Suprapubic skin (tissue), 4 donors: ENCODE measurements at regions not wholly inside any gene's neighbourhood (a gene's known extent, or its start where the extent isn't known, plus 50 kb on each side); places are given as distances from the start of the nearest gene placed in this dataset.

Experiments used
- DNase-seq, 2 donors: peaks; one replicate each; pipeline ENCODE4 v3.0.0-alpha.2; 2019; ENCODE audit warnings: low spot score in 2 of 2
- H3K27ac ChIP-seq: fragments of 200-600 bp; sonication (generic); one replicate; pipeline ENCODE4 v1.5.1; 2019
- H3K27me3 ChIP-seq: fragments of 200-600 bp; sonication (generic); one replicate; pipeline ENCODE4 v1.5.1; 2019
- H3K36me3 ChIP-seq: fragments of 200-600 bp; sonication (generic); one replicate; pipeline ENCODE4 v1.5.1; 2019
- H3K4me1 ChIP-seq: fragments of 200-600 bp; sonication (generic); one replicate; pipeline ENCODE4 v1.5.1; 2019
- H3K4me3 ChIP-seq: fragments of 200-600 bp; sonication (generic); one replicate; pipeline ENCODE4 v1.5.1; 2019; ENCODE audit warnings: mild to moderate bottlenecking
- H3K9me3 ChIP-seq: fragments of 200-600 bp; sonication (generic); one replicate; pipeline ENCODE4 v1.5.1; 2019
- EP300 ChIP-seq: sonication (generic); formaldehyde crosslinking; IDR thresholded peaks from one replicate; pipeline ENCODE4 v1.6.1; 2017; ENCODE audit warnings: antibody characterized with exemption
- POLR2A ChIP-seq, 2 donors: fragments of 450-650 bp; IDR thresholded peaks; one replicate each; pipeline ENCODE4 v1.6.1; 2017; ENCODE audit warnings: antibody characterized with exemption in 2 of 2, mild to moderate bottlenecking in 2 of 2, moderate library complexity in 2 of 2
- POLR2AphosphoS5 ChIP-seq, 3 donors: sonication (generic); formaldehyde crosslinking; IDR thresholded peaks; one replicate each; pipeline ENCODE4 v1.6.1; 2017; ENCODE audit warnings: antibody characterized with exemption in 3 of 3
- WGBS: methylation state at CpG from one replicate; pipeline ENCODE4 v1.1.5; 2018; 5-methylcytosine and 5-hydroxymethylcytosine counted together
- TF ChIP-seq, protein P1 (sequence below), 2 donors: fragments of 200-600 bp in 1 of 2; fragments of 450-650 bp in 1 of 2; sonication (generic) in 1 of 2; IDR thresholded peaks; one replicate each; pipeline ENCODE4 v1.5.1; 2016 to 2019; ENCODE audit warnings: antibody characterized with exemption in 2 of 2, mild to moderate bottlenecking in 1 of 2, moderate library complexity in 1 of 2

DNA sequence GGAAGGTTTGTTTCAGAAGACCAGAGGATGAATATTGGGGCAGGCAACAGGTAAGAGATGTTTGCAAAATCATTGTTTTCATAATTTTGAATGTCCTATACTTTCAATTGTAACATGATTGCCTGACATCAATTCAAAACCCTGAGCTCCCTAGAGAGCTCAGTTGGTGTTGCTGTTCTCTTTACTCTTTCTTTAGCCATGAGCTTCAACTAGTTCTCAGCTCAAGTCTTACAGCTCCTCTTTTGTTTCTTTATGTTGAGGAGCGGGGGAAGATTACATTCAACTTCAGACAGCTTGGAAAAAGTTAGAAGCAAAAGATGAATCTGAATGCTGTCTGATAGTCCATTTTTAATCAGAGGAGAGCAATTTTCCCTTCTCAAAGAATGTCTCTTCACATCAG, 144.8 kb upstream of the TACR1 start:
- Histone ChIP-seq H3K4me1 (no peaks in the 10 kb centered on the region), H3K4me3 (no peak overlapping the region), H3K27me3 (no peaks in the 10 kb centered on the region), H3K27ac (no peak overlapping the region), H3K36me3 (no peaks in the 10 kb centered on the region), H3K9me3 (no peaks in the 10 kb centered on the region)
- 82% methylated on average over 1 of the region's 1 CpG for WGBS
- DNase-seq, result no peak
- TF ChIP-seq POLR2AphosphoS5 (IDR thresholded peaks at IDR 0.05) (no peak), EP300 (no peak), POLR2A (IDR thresholded peaks at IDR 0.05) (no peak)
- TF ChIP-seq, protein P1, sequence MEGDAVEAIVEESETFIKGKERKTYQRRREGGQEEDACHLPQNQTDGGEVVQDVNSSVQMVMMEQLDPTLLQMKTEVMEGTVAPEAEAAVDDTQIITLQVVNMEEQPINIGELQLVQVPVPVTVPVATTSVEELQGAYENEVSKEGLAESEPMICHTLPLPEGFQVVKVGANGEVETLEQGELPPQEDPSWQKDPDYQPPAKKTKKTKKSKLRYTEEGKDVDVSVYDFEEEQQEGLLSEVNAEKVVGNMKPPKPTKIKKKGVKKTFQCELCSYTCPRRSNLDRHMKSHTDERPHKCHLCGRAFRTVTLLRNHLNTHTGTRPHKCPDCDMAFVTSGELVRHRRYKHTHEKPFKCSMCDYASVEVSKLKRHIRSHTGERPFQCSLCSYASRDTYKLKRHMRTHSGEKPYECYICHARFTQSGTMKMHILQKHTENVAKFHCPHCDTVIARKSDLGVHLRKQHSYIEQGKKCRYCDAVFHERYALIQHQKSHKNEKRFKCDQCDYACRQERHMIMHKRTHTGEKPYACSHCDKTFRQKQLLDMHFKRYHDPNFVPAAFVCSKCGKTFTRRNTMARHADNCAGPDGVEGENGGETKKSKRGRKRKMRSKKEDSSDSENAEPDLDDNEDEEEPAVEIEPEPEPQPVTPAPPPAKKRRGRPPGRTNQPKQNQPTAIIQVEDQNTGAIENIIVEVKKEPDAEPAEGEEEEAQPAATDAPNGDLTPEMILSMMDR (IDR thresholded peaks at IDR 0.05), result no peak

DNA sequence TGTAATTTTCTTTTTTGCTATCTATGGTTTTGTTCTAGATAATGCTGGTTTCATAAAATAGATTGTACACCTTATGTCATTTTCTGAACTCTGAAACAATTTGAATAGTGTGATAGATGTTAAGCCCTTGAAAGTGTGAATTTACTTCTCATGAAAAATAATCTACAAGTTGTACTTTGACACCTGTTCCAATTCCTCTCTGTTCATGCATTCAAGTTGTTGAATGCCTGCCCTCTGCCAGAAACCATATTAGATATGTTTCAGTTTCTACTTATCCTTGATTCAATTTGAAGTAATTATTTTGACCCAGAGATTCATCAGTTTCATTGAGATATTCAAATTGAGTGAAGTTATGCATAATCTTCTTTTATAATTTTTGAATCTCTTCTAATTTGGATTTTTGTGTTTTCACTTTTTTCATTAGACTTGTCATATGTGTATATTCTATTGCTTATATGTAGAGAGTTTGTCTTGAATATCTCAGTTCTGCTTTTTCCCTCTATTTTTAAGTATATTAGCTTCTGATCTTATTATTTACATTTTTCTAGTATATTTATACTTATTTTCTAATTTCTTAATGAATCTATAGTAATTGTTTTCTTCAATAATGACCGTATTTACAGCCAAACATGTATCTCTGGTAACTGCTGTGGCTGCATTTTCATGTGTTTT, 143.3 kb upstream of the TACR1 start:
- H3K27ac ChIP-seq, result no peak overlapping the region
- TF ChIP-seq POLR2A (IDR thresholded peaks at IDR 0.05) (no peak), POLR2AphosphoS5 (IDR thresholded peaks at IDR 0.05) (no peak), EP300 (no peak)
- TF ChIP-seq, protein P1 (IDR thresholded peaks at IDR 0.05), result no peak
- H3K27me3 ChIP-seq, result no peaks in the 10 kb centered on the region
- WGBS, result 89% methylated on average over 1 of the region's 1 CpG
- no peaks in the 10 kb centered on the region for H3K9me3 ChIP-seq
- no peak overlapping the region for H3K4me3 ChIP-seq
- H3K4me1 ChIP-seq, result no peaks in the 10 kb centered on the region
- no peak for DNase-seq
- H3K36me3 ChIP-seq, result no peaks in the 10 kb centered on the region

DNA sequence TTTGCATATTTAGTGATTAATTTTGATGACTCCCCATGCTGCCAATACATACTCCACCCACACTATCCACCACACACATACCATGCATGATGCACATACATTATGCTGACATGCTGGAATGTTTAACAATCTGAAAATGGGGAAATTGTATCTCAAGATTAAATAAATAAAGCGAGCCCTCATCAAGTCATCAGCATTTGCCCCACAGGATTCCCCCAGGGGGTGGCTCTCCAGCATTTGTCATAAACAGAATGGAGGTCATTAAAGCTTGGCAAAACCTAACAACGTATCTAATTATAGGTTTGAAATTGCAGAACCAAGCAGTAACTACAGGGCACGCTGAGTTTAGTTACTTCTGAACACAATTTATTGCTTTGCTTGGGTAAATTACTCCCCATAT, 141.2 kb upstream of the TACR1 start:
- whole genome bisulfite sequencing, result 41% methylated on average over 3 of the region's 3 CpGs
- no peak overlapping the region for H3K4me3 ChIP-seq
- no peak for DNase-seq
- no peaks in the 10 kb centered on the region for H3K27me3 ChIP-seq
- TF ChIP-seq, protein P1 (IDR thresholded peaks at IDR 0.05), result no peak
- no peak for TF ChIP-seq POLR2A (IDR thresholded peaks at IDR 0.05)
- H3K4me1 ChIP-seq, result no peaks in the 10 kb centered on the region
- H3K9me3 ChIP-seq, result no peaks in the 10 kb centered on the region
- no peak overlapping the region for H3K27ac ChIP-seq
- no peaks in the 10 kb centered on the region for H3K36me3 ChIP-seq

DNA sequence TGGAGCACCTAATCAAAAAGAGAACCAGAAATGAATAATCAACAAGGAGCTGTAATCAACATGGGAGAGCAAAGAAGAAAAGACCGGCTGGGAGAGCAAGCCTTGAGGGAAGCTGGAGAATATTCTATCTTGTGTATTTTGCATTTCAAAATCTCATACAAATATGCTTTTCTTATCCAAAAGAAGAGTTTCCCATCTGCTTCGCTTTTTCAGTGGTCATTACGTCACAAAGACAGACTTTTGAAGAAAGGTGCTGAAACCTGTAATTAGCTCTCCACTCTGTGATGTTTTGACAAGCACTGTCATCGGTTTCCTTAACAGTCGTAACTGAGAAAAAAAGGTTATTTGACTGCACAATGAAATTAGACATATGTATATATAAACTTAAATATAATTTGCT, 139.1 kb upstream of the TACR1 start:
- H3K4me1 ChIP-seq, result no peaks in the 10 kb centered on the region
- no peak for DNase-seq
- no peaks in the 10 kb centered on the region for H3K27me3 ChIP-seq
- no peak overlapping the region for H3K27ac ChIP-seq
- H3K9me3 ChIP-seq, result no peaks in the 10 kb centered on the region
- H3K4me3 ChIP-seq, result no peak overlapping the region
- WGBS, result 85% methylated on average over 5 of the region's 5 CpGs
- TF ChIP-seq POLR2A (IDR thresholded peaks at IDR 0.05) (no peak), EP300 (no peak), POLR2AphosphoS5 (IDR thresholded peaks at IDR 0.05) (no peak)
- TF ChIP-seq, protein P1 (IDR thresholded peaks at IDR 0.05), result no peak
- H3K36me3 ChIP-seq, result no peaks in the 10 kb centered on the region

DNA sequence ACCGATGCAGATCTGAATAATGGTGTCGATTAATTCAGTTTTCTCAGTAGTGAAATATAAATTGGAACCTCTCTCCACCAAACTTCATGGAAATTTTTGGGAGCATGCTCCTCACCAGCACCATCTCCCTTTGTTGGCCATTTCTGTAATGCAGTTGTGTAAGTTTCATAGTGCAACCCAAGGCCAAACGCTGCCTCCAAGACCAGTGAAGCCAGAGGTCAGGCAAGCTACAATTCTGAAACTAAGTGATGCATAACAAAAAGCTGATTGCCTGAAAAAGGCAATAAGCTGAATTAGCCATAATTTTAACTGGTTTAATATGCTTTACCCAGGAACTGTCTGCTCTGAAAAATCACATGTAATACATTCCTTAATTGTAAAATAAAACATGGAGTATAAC, 138.3 kb upstream of the TACR1 start:
- DNase-seq, result no peak
- no peaks in the 10 kb centered on the region for H3K4me1 ChIP-seq
- TF ChIP-seq EP300, result no peak
- TF ChIP-seq POLR2A (IDR thresholded peaks at IDR 0.05), result no peak
- TF ChIP-seq, protein P1 (IDR thresholded peaks at IDR 0.05), result no peak
- TF ChIP-seq POLR2AphosphoS5 (IDR thresholded peaks at IDR 0.05), result no peak
- H3K27ac ChIP-seq, result no peak overlapping the region
- no peak overlapping the region for H3K4me3 ChIP-seq
- no peaks in the 10 kb centered on the region for H3K27me3 ChIP-seq
- no peaks in the 10 kb centered on the region for H3K9me3 ChIP-seq
- 92% methylated on average over 3 of the region's 3 CpGs for WGBS
- no peaks in the 10 kb centered on the region for H3K36me3 ChIP-seq
